CD4-positive, alpha-beta T cell treated with Interleukin-10 for 1 hour (primary cell): ENCODE measurements at regions not wholly inside any gene's neighbourhood (a gene's known extent, or its start where the extent isn't known, plus 50 kb on each side); places are given as distances from the start of the nearest gene placed in this dataset.

Experiments
- DNase-seq: peaks from one replicate; pipeline ENCODE4 v3.0.0-alpha.2; 2020

GRCh38 chr17:71914042-71914441 lies 206.8 kb upstream of the SOX9 start:
- DNase-seq, result no peak

DNA sequence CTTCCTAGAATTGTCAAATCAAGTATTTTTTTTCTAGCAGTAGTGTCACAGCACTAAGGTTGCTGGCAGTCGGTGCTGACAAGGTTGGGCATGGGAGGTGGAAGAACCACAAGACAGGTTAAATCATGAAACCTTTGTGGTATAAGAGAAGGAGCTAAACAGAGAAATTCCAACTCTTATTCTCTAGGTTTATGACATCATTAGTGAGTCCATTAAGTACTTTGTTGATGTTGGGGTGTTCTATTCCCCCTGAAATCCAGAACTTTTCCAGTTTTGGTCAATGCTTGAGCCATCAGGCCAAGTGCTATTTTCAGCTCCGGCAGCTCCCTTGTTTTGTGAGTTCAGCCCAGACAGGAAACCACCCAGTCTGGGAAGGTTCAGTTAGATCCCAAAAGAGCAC lies 206.0 kb upstream of the SOX9 start:
- no peak for DNase-seq

- DNase-seq, result no peak
Measured at GRCh38 chr17:71917715-71918114, 203.1 kb upstream of the SOX9 start.

GRCh38 chr17:71919186-71919585 lies 201.6 kb upstream of the SOX9 start:
- no peak for DNase-seq

GRCh38 chr17:71919896-71920295 lies 200.9 kb upstream of the SOX9 start:
- no peak for DNase-seq

DNA sequence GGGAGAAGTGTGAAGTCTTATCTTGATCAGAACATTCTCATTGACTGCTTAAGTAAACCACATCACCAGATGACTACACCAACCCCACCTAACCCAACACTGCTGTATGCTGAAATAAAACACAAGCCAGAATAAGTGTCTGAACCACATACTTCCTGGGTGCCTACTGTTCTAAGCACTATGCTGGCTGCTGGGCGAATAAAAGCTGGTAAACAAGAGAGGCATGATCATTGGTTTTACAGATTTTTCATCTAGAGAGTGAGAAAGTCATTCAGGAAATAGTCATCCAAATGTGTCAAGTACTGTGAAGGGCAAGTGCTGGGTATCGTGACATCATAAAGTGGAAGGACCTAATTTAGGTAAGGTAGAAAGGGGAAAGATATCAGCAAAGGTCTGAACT lies 199.0 kb upstream of the SOX9 start:
- DNase-seq, result peak; percentile 31

- DNase-seq, result no peak
Measured at GRCh38 chr17:71922439-71922838, 198.4 kb upstream of the SOX9 start.

DNA sequence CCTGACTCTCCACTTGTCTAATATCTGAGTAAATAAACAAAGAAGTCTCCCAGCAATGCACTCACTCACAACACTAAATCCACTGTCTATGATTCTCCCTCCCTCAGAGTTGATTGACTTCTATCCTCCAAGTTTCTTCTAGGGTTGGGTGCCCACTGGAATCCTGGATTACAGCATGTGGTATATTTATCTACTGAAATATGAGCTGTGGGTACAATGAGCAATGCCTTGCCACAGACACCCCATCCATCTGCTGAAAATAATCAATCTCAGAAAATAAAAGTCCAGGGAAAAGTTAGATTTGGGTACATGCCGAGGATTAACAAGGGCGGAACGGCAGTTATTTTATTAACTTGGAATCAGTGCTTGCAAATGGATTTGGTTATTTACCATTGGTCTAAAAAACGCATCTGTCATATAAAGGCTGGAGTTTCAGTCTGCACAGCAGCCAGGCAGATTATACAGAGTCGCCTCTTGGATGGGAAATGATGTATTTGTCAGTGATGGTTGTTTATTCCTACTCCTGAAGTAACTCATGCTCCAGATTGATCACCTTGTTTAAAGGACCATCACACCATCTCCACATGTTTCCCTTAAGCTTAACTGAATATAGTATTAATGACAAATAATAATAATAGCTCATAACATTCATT lies 193.9 kb upstream of the SOX9 start:
- DNase-seq, result no peak

DNA sequence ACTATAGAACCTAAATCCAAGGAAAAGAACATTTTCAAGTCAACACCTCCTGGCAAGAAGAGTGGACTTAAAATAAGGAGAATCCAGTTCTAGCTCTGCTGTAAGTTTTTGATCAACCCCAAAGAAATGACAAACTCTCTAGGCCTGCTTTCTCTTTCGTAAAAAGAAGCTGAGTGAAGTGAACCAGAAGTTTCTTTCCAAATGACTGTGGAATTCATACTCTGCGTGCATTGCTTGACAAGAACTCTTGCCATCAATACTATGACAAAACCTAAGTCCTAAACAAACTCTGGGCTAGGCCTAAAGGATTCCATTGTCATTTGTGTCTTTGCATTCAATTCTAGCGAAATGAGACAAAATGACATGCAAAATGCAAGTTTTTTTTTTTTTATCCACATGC lies 187.5 kb upstream of the SOX9 start:
- DNase-seq, result no peak

- DNase-seq, result no peak
Measured at GRCh38 chr17:71934520-71934919, 186.3 kb upstream of the SOX9 start.

DNA sequence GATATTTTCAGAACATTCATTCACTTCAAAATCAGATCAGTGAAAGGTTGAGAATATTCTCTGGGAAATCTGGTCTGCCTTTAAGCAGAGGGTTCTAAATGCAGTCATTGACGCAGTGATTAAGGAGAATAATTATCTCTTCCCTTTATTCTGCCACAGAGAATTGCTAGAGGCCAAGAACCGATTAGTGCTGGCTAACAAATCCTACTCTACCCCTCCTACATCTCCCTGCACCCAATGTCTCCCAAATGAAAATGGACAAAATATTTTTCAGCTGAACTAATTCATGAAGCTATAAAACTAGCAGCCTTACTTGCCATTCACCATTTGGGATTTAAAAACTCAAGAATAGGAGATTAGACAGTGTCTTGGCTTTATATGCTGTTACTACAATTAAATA lies 185.5 kb upstream of the SOX9 start:
- DNase-seq, result no peak

- DNase-seq, result no peak
Measured at GRCh38 chr17:71936977-71937376, 183.8 kb upstream of the SOX9 start.

DNA sequence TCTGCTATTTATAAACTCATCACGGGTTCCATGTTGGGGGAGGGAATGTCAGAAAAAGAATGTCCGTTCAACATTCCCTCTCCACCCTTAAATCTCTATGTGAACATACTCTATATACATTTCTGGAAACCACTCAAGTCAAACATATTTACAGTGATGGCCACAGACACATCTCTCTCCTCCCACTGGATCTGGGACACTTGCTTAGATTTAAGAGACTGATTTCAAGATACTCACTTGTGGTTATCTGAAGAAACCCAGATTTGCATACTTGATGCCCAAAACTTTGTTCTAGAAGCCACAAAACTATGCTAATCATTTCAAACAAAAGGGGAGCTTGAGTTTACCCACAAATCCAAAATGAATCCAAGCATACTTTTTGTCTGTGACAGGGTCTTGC lies 182.9 kb upstream of the SOX9 start:
- no peak for DNase-seq

DNA sequence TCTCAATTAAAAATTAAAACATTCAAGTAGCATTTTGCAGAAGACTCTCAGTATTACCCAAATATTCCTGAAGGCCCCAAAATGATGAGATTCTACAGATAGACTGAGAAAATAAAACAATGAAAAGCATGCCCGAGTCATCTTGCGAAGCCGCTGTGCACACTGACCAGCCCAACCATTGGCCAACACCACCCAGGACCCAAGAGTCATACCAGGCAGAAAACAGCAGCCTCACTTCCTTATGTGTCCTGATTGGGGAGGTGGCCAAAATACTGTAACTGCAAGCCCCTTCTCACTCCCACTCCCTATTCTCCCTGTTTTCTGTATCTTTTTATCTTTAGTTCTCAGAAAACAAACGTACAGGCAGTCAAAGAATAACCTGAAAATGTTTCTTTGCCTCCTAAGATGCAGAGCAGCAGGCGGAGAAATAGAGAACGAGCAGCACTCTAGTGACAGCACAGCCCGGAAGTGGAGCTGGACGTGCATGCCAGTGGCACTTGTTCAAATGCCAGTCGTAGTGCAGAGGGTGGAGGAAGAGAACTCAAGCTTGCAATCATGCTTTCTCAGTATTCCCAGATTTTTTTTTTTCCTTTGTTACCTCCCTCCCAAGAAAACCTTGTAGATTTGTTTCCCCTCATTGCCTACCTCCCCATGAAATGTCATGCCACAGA lies 182.3 kb upstream of the SOX9 start:
- DNase-seq, result no peak

DNA sequence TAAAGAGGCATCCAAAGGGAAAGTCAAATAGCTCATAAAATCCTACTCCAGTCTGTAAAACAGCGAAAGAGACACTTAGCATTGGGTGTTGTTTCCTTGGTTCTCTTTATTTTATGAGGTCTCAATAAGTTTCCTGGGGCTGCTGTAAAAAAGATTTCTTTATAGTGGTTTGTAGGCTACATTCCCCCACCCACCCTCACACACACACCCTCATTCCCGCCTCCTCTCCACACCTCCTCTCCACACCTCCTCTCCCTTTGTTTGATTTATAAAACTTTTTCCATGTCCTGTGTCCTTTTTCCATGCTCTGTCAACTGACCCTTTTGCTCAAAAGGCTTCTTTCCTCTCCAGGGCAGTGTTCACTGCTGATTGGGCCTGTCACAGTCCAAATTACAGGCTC lies 178.9 kb upstream of the SOX9 start:
- no peak for DNase-seq

- DNase-seq, result no peak
Measured at GRCh38 chr17:71942626-71943025, 178.2 kb upstream of the SOX9 start.

DNA sequence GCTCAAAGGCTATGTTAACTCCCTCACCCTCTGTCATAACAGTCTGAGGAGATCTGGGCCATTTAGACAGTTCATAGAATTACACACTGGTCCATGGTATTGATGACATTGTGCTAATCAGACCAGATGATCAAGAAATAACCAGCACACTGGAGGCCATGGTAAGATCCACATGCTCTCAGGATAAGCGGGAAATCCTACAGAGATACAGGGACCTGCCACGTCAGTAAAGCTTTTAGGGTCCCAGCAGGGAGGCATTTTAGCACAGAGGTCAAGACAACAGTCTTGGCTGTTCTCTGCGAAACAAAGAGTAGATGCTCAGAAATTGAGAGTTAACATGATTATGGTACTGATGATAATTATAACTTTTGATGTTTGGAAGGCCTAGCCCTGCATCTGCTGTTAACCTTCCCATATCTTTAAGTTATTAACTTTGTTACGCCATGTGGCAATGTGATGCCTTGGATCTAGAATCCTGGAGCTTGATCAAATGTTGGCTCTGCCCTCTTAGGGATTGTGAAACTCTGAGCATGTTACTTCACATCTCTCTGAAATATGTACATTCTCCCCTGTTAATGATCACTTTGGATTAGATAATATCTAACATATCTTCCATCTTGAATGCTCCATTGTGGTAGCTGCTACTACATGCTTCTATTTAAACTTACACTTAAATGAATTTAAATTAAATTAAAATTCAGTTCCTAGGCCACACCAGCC lies 172.0 kb upstream of the SOX9 start:
- DNase-seq, result no peak

- DNase-seq, result peak; percentile 6
Measured at GRCh38 chr17:71959154-71959553, 161.7 kb upstream of the SOX9 start.

DNA sequence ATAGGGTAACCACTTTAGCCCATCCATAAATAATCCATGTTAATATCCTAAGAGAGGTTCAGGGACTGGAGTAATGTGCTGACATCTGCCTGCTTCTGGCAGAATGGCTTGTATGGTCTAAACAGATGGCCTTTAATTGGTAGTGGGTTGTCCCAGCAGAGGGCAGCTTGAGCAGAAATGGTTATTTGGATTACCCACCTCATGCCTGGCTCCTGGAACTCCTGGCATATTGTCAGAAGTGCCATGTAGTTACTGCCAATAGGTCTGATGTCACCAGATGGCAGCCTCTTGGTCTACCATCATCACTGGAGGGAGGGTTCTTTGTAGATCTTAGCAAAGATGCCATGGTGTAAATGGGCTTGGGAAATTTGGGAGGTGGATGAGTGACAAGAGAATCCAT lies 157.5 kb upstream of the SOX9 start:
- no peak for DNase-seq

GRCh38 chr17:71963791-71964190 lies 157.0 kb upstream of the SOX9 start:
- DNase-seq, result no peak

DNA sequence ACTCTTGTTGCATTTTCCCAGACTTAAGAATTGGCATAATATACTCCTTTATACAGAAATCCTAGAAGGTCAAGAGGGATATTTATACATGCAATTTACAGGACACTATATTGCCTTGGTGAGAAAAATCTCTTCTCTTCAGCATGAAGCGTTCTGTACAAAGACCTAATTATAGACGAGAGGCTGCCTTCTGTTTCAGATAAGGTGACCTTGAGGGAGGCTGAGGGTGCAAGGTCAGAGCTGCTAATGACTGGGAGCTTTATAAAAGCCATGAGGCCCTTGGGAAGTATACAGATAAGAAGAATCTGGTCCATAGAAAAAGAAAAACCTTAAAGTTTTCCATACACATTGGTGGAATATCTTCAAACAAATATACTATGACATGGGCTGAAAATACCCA lies 156.3 kb upstream of the SOX9 start:
- no peak for DNase-seq

DNA sequence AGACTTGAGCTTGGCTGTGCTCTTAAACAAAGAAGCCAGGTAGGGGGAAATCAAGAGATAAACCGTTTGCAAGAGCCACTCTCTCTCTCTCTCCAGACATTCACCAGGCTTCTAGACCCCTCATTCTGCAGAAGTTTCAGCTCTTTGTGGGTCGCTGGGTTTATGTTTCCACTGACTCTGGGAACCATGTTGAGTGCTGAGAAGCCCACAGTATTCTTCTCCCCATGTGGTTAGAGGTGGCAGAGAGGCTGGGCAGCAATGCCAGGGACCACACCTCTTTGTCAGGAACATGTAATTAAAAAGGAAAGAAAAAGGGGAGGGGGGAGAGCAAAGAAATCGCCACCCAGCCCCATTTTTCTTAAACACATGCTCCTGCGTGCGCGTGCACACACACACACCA lies 154.8 kb upstream of the SOX9 start:
- no peak for DNase-seq

- DNase-seq, result no peak
Measured at GRCh38 chr17:71966459-71967313, 154.1 kb upstream of the SOX9 start.
